H7 (cell line): ENCODE measurements at regions not wholly inside any gene's neighbourhood (a gene's known extent, or its start where the extent isn't known, plus 50 kb on each side); places are given as distances from the start of the nearest gene placed in this dataset.

ENCODE experiments used
- DNase-seq: peaks from one replicate; pipeline ENCODE4 v3.0.0; 2012
- H3K27me3 ChIP-seq: 2 replicates; pipeline ENCODE4 v1.6.0; 2011; ENCODE audit warnings: mild to moderate bottlenecking, low read length; ENCODE audit not compliant: control insufficient read depth, insufficient read depth
- H3K36me3 ChIP-seq: replicated peaks from 2 replicates; pipeline ENCODE4 v1.5.1; 2011; ENCODE audit warnings: low read length; ENCODE audit not compliant: control insufficient read depth, insufficient read depth
- H3K4me3 ChIP-seq: 2 replicates; pipeline ENCODE4 v1.5.1; 2011; ENCODE audit warnings: low read depth, mild to moderate bottlenecking, control low read depth, low read length, moderate library complexity; ENCODE audit not compliant: insufficient read depth

GRCh38 chr1:209354840-209355165 is 228.7 kb upstream of the CAMK1G start:
- DNase-seq, result no peak

DNA sequence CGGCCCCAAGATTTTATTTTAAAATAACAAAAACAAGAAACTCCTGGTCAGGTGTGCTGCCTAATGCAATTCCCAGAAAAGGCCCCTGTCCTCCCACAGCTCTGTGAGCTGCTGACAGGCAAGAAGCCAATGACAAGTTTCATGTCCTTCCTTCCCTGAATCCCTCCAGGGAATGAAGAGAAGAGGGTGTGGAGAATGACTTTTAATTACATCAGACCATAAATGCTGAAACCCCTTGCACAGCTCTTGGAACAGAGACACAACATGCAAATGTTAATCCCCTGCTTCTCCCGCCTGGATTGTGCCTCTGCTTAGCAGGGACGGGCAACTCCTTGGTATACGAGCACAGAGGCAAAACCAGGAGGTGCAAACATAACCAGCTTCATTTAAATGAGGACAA is 228.1 kb upstream of the CAMK1G start:
- H3K27me3 ChIP-seq, result no peaks in the 10 kb centered on the region
- no peaks in the 10 kb centered on the region for H3K36me3 ChIP-seq
- H3K4me3 ChIP-seq, result no peak overlapping the region
- DNase-seq, result no peak

More at GRCh38 chr1:209354840-209355165, 228.7 kb upstream of the CAMK1G start:
- no peaks in the 10 kb centered on the region for H3K27me3 ChIP-seq
- H3K36me3 ChIP-seq, result no peaks in the 10 kb centered on the region
- no peak overlapping the region for H3K4me3 ChIP-seq

GRCh38 chr1:209356976-209357377 is 226.5 kb upstream of the CAMK1G start:
- Histone ChIP-seq H3K27me3 (no peaks in the 10 kb centered on the region), H3K36me3 (no peaks in the 10 kb centered on the region), H3K4me3 (no peak overlapping the region)
- DNase-seq, result no peak

- H3K36me3 ChIP-seq, result no peaks in the 10 kb centered on the region
- H3K27me3 ChIP-seq, result no peaks in the 10 kb centered on the region
- peak; percentile 2 for DNase-seq
- no peak overlapping the region for H3K4me3 ChIP-seq
Measured at GRCh38 chr1:209363112-209363511, 220.4 kb upstream of the CAMK1G start.

GRCh38 chr1:209364716-209365115 is 218.8 kb upstream of the CAMK1G start:
- DNase-seq, result no peak
- Histone ChIP-seq H3K36me3 (no peaks in the 10 kb centered on the region), H3K4me3 (no peak overlapping the region), H3K27me3 (no peaks in the 10 kb centered on the region)

DNA sequence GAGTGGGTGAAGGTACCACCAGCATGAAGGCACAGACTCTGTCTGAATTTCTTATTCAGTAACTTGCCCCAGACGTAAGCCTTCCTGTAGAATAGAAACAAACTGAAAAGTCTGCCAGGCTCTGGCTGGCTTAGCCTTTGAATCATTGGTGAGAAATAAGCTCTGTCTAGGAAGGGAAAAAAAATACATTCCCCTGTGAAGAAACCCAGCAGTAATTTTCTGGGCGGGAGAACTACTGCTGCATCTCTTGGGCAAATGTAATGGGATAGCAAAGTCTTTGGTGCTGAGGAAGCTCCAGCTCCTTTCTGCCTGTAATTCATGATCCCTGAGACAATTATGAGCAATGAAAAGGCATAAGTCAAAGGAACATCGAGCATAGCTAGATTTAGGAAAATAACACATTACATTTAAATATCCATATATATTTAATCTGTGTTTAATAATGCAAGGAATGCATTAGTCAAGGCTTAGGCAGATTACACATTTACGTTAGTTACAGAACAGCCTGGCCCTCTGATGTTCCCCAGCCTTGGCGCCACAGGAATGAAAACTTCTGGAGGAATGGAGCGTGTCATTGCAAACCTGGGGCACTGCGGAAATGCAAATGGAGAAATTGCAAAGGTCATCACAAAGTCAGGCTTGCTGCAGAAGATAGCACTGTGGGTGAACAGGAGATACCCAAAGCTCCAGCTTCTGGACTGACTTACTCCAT is 216.3 kb upstream of the CAMK1G start:
- Histone ChIP-seq H3K4me3 (no peak overlapping the region), H3K27me3 (no peaks in the 10 kb centered on the region), H3K36me3 (no peaks in the 10 kb centered on the region)
- no peak for DNase-seq

DNA sequence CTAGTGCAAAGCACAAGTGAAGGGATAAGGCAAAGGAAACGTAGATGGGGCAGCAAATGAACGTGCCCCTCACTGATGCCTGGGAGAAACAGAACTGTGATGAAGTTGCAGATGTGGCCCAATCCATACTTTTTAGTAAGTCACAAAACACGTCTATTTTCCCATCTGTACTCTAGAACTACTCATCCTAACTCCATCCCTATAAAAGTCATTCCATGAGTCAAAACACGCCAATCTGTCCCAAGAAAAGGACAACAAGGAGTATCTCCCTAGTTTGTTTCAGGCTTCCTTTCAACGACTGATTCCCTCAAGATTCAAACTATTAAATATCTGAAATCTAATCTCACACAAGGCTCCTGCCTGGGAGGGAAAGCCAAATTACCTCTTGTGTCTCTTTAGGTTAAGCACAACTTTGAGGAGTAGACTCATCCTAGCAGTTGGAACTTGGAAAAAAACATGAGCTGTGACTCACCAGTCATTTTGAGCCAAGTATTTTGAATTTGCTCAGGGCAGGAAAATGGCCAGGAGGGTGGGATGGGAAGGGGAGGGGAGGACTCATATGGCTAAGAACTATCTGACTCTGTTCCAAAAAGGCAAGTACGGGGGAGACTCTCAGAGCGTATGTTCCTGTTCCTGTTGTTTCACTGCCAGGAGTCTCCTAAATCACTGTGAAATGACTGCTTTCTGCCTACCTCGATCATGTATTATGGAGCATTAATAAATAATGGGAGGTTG is 214.5 kb upstream of the CAMK1G start:
- Histone ChIP-seq H3K4me3 (no peak overlapping the region), H3K36me3 (no peaks in the 10 kb centered on the region), H3K27me3 (no peaks in the 10 kb centered on the region; the same call in 1 of the 2 replicates)
- no peak for DNase-seq

- no peaks in the 10 kb centered on the region; the same call in 1 of the 2 replicates for H3K27me3 ChIP-seq
- no peak for DNase-seq
- H3K4me3 ChIP-seq, result no peak overlapping the region
- H3K36me3 ChIP-seq, result no peaks in the 10 kb centered on the region
Measured at GRCh38 chr1:209370241-209370995, 213.1 kb upstream of the CAMK1G start.

DNA sequence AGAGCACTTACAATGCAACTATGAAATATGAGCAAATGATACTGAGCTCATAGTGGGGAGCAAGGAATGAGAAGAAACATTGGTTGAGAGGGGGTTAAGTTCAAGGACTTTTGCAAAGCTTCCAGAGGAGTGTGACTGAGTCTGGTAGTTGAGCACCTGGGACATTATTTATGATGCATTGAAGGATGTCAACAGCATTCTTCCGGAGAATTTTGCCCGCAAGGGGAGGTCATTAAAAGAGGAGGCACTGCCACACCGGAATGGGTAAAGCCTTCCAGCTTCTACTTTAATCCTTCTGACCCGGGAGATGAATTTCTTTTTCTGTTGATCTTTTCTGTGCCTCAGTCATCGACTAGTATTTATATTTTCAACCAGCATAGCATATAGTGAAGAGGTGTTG is 208.4 kb upstream of the CAMK1G start:
- no peak overlapping the region for H3K4me3 ChIP-seq
- no peak for DNase-seq
- no peaks in the 10 kb centered on the region; the same call in 1 of the 2 replicates for H3K27me3 ChIP-seq
- H3K36me3 ChIP-seq, result no peaks in the 10 kb centered on the region

GRCh38 chr1:209375671-209376365 is 207.7 kb upstream of the CAMK1G start:
- H3K27me3 ChIP-seq, result no peaks in the 10 kb centered on the region; the same call in 1 of the 2 replicates
- H3K36me3 ChIP-seq, result no peaks in the 10 kb centered on the region
- no peak for DNase-seq
- H3K4me3 ChIP-seq, result no peak overlapping the region

GRCh38 chr1:209376774-209377173 is 206.7 kb upstream of the CAMK1G start:
- Histone ChIP-seq H3K27me3 (no peaks in the 10 kb centered on the region; the same call in 1 of the 2 replicates), H3K4me3 (no peak overlapping the region), H3K36me3 (no peaks in the 10 kb centered on the region)
- DNase-seq, result no peak

DNA sequence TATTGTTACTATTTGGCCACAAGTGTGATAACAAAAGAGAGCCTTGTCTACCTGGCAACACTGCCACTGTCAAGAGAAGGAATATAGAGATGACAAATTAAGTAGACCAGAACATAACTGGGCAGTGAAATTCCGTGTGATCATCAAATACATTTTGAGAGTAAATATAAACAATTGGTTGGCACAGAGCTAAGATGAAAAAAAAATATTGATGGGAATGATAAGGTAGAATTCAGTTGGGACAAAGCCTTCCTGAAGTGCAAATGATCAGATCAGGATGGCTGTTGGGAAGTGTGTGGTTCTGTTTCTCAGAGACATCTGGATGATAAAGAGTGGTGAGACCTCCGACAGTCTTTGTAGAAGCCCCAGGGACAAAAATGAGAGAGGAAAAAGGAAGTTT is 205.5 kb upstream of the CAMK1G start:
- Histone ChIP-seq H3K27me3 (no peaks in the 10 kb centered on the region; the same call in 1 of the 2 replicates), H3K36me3 (no peaks in the 10 kb centered on the region), H3K4me3 (no peak overlapping the region)
- no peak for DNase-seq

GRCh38 chr1:209379280-209379679 is 204.2 kb upstream of the CAMK1G start:
- DNase-seq, result no peak
- Histone ChIP-seq H3K27me3 (no peaks in the 10 kb centered on the region), H3K36me3 (no peaks in the 10 kb centered on the region), H3K4me3 (no peak overlapping the region)

- no peaks in the 10 kb centered on the region for H3K36me3 ChIP-seq
Measured at GRCh38 chr1:209380420-209380819, 203.1 kb upstream of the CAMK1G start.

More at GRCh38 chr1:209380420-209380819, 203.1 kb upstream of the CAMK1G start:
- H3K27me3 ChIP-seq, result no peaks in the 10 kb centered on the region
- no peak for DNase-seq
- no peak overlapping the region for H3K4me3 ChIP-seq
